GM21526 (cell line): ENCODE measurements at regions not wholly inside any gene's neighbourhood (a gene's known extent, or its start where the extent isn't known, plus 50 kb on each side); places are given as distances from the start of the nearest gene placed in this dataset.
"Not testable (repeated sequence)": the region's sequence is repeated elsewhere in the genome, so short reads cannot be mapped to it uniquely, and the experiment has no call there.

ENCODE experiments used
- ATAC-seq: cut with Tn5 transposase; IDR thresholded peaks from one replicate; pipeline ENCODE4 v1.9.1; 2021; ENCODE audit warnings: moderate library complexity; ENCODE audit not compliant: unreplicated experiment, low FRiP score

GRCh38 chr2:182548031-182548950 is 121.5 kb upstream of the PDE1A start:
- ATAC-seq, result no peak

GRCh38 chr2:182550234-182550633 is 123.4 kb upstream of the PDE1A start:
- no peak for ATAC-seq

GRCh38 chr2:182552232-182552631 is 125.4 kb upstream of the PDE1A start:
- ATAC-seq, result not testable (repeated sequence)

GRCh38 chr2:182552785-182553184 is 125.9 kb upstream of the PDE1A start:
- ATAC-seq, result not testable (repeated sequence)

GRCh38 chr2:182553483-182553882 is 126.6 kb upstream of the PDE1A start:
- peak; percentile 100 for ATAC-seq

GRCh38 chr2:182554950-182555349 is 128.1 kb upstream of the PDE1A start:
- ATAC-seq, result no peak

- ATAC-seq, result no peak
Measured at GRCh38 chr2:182558564-182558963, 131.7 kb upstream of the PDE1A start.

- no peak for ATAC-seq
Measured at GRCh38 chr2:182559623-182560022, 132.8 kb upstream of the PDE1A start.

GRCh38 chr2:182565911-182566567 is 139.2 kb upstream of the PDE1A start:
- no peak for ATAC-seq

- ATAC-seq, result no peak
Measured at GRCh38 chr2:182573553-182573952, 142.5 kb upstream of the DNAJC10 start.

GRCh38 chr2:182577816-182578215 is 138.2 kb upstream of the DNAJC10 start:
- no peak for ATAC-seq

GRCh38 chr2:182581196-182581935 is 134.7 kb upstream of the DNAJC10 start:
- ATAC-seq, result no peak

- ATAC-seq, result no peak
Measured at GRCh38 chr2:182584462-182584861, 131.6 kb upstream of the DNAJC10 start.

- ATAC-seq, result no peak
Measured at GRCh38 chr2:182585001-182585400, 131.1 kb upstream of the DNAJC10 start.

- ATAC-seq, result no peak
Measured at GRCh38 chr2:182585430-182585829, 130.6 kb upstream of the DNAJC10 start.

- ATAC-seq, result no peak
Measured at GRCh38 chr2:182586426-182586825, 129.6 kb upstream of the DNAJC10 start.

- no peak for ATAC-seq
Measured at GRCh38 chr2:182587831-182588230, 128.2 kb upstream of the DNAJC10 start.

- ATAC-seq, result no peak
Measured at GRCh38 chr2:182589121-182589520, 126.9 kb upstream of the DNAJC10 start.

GRCh38 chr2:182591774-182592173 is 124.3 kb upstream of the DNAJC10 start:
- ATAC-seq, result no peak

GRCh38 chr2:182592691-182593393 is 123.2 kb upstream of the DNAJC10 start:
- ATAC-seq, result no peak
